Activated naive CD4-positive, alpha-beta T cell treated with anti-CD3 and anti-CD28 coated beads, Interleukin-2, amount 10 ng/mL, durations not matched to agents 7 days and 5 days (primary cell): ENCODE measurements at regions not wholly inside any gene's neighbourhood (a gene's known extent, or its start where the extent isn't known, plus 50 kb on each side); places are given as distances from the start of the nearest gene placed in this dataset.
"Not testable (repeated sequence)": the region's sequence is repeated elsewhere in the genome, so short reads cannot be mapped to it uniquely, and the experiment has no call there.

Source experiments
- CTCF ChIA-PET: fragments of 350-600 bp; sonication (Branson Sonifier 250); formaldehyde crosslinking; loops from one replicate; lab custom pipeline; 2021; ENCODE audit warnings: antibody characterized with exemption; lab: Charles Lee
- DNase-seq: peaks from one replicate; pipeline ENCODE4 v3.0.0-alpha.2; 2020
- H3K27ac Mint-ChIP-seq: one replicate; pipeline ENCODE4 v1.8.0; 2021; ENCODE audit warnings: mild to moderate bottlenecking, moderate library complexity, mixed read lengths
- H3K27me3 Mint-ChIP-seq: one replicate; pipeline ENCODE4 v1.8.0; 2021; ENCODE audit warnings: mild to moderate bottlenecking, mixed read lengths
- H3K36me3 Mint-ChIP-seq: one replicate; pipeline ENCODE4 v1.8.0; 2021; ENCODE audit warnings: mixed read lengths
- H3K4me1 Mint-ChIP-seq: one replicate; pipeline ENCODE4 v1.8.0; 2021; ENCODE audit warnings: mixed read lengths
- H3K4me3 Mint-ChIP-seq: one replicate; pipeline ENCODE4 v1.8.0; 2021; ENCODE audit warnings: mild to moderate bottlenecking, moderate library complexity, mixed read lengths
- H3K9me3 Mint-ChIP-seq: one replicate; pipeline ENCODE4 v1.8.0; 2021; ENCODE audit warnings: mixed read lengths

DNA sequence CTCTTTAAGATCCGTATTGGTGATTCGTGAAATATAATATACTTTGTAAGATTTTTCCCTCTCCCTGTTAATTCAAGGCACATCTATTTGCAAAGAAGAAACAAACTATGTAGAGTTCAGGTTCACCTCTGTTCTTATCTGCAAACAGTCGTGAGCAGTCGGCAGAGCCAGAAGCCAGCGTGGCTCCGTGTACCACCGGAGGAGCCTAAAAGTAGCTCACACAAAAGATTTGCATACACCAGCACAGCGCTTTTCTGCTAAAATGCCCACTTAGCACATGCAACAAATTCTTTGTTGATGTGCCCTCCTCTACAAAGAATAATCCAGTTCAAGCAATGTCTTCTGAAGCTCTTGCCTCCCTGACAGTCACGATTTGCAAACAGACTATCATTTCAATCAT lies 416.0 kb upstream of the TENM3 start:
- H3K36me3 Mint-ChIP-seq = no peaks in the 10 kb centered on the region
- no peaks in the 10 kb centered on the region for H3K27me3 Mint-ChIP-seq
- CTCF ChIA-PET = no interaction called here
- DNase-seq = no peak
- no peak overlapping the region for H3K27ac Mint-ChIP-seq
- H3K4me3 Mint-ChIP-seq = no peak overlapping the region
- no peaks in the 10 kb centered on the region for H3K4me1 Mint-ChIP-seq
- peaks cover 2% of the 10 kb centered on the region for H3K9me3 Mint-ChIP-seq

- no peaks in the 10 kb centered on the region for H3K4me1 Mint-ChIP-seq
- H3K27ac Mint-ChIP-seq = no peak overlapping the region
- CTCF ChIA-PET = no interaction called here
- no peaks in the 10 kb centered on the region for H3K27me3 Mint-ChIP-seq
- H3K36me3 Mint-ChIP-seq = no peaks in the 10 kb centered on the region
- DNase-seq = no peak
- no peak overlapping the region for H3K4me3 Mint-ChIP-seq
- H3K9me3 Mint-ChIP-seq = peaks cover 2% of the 10 kb centered on the region
These were observed 412.7 kb upstream of the TENM3 start for GRCh38 chr4:181830404-181831035.

- Mint-ChIP-seq H3K27me3 (no peaks in the 10 kb centered on the region), H3K4me1 (no peaks in the 10 kb centered on the region), H3K9me3 (peaks cover 2% of the 10 kb centered on the region), H3K4me3 (no peak overlapping the region), H3K27ac (no peak overlapping the region), H3K36me3 (no peaks in the 10 kb centered on the region)
- no peak for DNase-seq
- CTCF ChIA-PET = no interaction called here
These were observed 409.1 kb upstream of the TENM3 start for GRCh38 chr4:181834071-181834470.

GRCh38 chr4:181835348-181835747 lies 407.9 kb upstream of the TENM3 start:
- no peaks in the 10 kb centered on the region for H3K4me1 Mint-ChIP-seq
- H3K27me3 Mint-ChIP-seq = no peaks in the 10 kb centered on the region
- H3K9me3 Mint-ChIP-seq = peaks cover 2% of the 10 kb centered on the region
- no peaks in the 10 kb centered on the region for H3K36me3 Mint-ChIP-seq
- CTCF ChIA-PET = no interaction called here
- H3K27ac Mint-ChIP-seq = no peak overlapping the region
- no peak for DNase-seq
- no peak overlapping the region for H3K4me3 Mint-ChIP-seq

- no peak for DNase-seq
- CTCF ChIA-PET = no interaction called here
- Mint-ChIP-seq H3K27me3 (no peaks in the 10 kb centered on the region), H3K27ac (no peak overlapping the region), H3K4me3 (no peak overlapping the region), H3K9me3 (peaks cover 2% of the 10 kb centered on the region), H3K36me3 (no peaks in the 10 kb centered on the region), H3K4me1 (no peaks in the 10 kb centered on the region)
These were observed 404.9 kb upstream of the TENM3 start for GRCh38 chr4:181838253-181838652.

DNA sequence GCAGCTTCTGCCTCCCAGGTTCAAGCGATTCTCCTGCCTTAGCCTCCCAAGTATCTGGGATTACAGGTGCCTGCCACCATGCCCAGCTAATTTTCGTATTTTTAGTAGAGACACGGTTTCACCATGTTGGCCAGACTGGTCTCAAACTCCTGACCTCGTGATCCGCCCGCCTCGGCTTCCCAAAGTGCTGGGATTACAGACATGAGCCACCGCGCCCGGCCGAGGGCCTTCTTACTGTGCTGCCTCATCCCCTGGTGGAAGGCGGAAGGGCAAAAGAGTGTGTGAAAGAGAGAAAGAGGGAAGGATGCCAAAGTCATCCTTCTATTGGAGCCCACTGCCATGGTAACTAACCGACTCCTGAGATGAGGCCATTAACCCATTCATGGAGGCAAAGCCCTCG lies 399.4 kb upstream of the TENM3 start:
- H3K27me3 Mint-ChIP-seq, H3K27ac Mint-ChIP-seq, DNase-seq, H3K4me3 Mint-ChIP-seq, H3K9me3 Mint-ChIP-seq, H3K4me1 Mint-ChIP-seq, H3K36me3 Mint-ChIP-seq, CTCF ChIA-PET: not testable (repeated sequence)

DNA sequence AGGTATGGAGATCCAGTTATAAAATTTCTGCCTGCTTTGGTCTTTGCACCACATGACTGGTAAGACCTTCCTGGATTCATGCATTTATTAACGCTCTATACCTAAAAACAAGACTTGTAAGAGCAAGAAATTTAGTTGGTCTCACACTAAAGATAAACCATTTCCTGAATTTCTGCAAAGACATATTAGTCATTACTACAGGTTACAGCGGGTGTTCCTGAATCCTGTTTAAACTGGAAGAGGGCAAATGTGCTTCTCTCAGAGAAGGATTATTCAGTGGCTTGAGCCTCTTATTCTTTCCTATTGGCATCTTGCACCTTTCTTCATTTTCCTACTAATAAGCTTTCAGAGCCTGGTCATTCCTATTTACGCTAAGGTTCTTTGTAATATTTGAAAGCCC lies 397.6 kb upstream of the TENM3 start:
- no peaks in the 10 kb centered on the region for H3K36me3 Mint-ChIP-seq
- CTCF ChIA-PET = no interaction called here
- H3K27ac Mint-ChIP-seq = no peak overlapping the region
- DNase-seq = no peak
- no peaks in the 10 kb centered on the region for H3K9me3 Mint-ChIP-seq
- no peaks in the 10 kb centered on the region for H3K27me3 Mint-ChIP-seq
- no peak overlapping the region for H3K4me3 Mint-ChIP-seq
- H3K4me1 Mint-ChIP-seq = no peaks in the 10 kb centered on the region

- no peaks in the 10 kb centered on the region for H3K36me3 Mint-ChIP-seq
- no peak for DNase-seq
- H3K9me3 Mint-ChIP-seq = peaks cover 5% of the 10 kb centered on the region
- H3K4me1 Mint-ChIP-seq = no peaks in the 10 kb centered on the region
- H3K4me3 Mint-ChIP-seq = no peak overlapping the region
- H3K27ac Mint-ChIP-seq = no peak overlapping the region
- H3K27me3 Mint-ChIP-seq = no peaks in the 10 kb centered on the region
- CTCF ChIA-PET = no interaction called here
These were observed 396.3 kb upstream of the TENM3 start for GRCh38 chr4:181846934-181847333.

GRCh38 chr4:181848357-181848756 lies 394.8 kb upstream of the TENM3 start:
- CTCF ChIA-PET = no interaction called here
- DNase-seq = no peak
- Mint-ChIP-seq H3K27me3 (no peaks in the 10 kb centered on the region), H3K9me3 (peaks cover 5% of the 10 kb centered on the region), H3K36me3 (no peaks in the 10 kb centered on the region), H3K4me3 (no peak overlapping the region), H3K27ac (no peak overlapping the region), H3K4me1 (no peaks in the 10 kb centered on the region)

DNA sequence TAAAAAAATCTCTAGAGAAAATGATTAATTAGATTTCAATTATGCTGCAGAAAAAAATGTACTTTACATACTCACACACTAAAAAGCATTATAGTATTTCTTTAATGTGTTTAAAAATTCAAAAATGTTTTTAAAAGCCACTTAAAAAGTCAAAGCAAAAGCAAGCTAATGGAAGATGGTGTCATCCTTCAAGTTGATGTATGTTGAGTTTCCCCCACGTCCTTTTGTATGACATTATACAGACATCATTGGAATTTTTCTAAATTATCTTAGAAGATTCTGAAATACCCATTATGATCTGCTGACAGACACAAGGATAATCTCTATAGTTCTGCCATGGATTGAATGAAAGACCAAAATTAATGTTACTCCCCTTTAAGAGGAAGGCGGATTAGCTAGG lies 393.7 kb upstream of the TENM3 start:
- Mint-ChIP-seq H3K27ac (no peak overlapping the region), H3K9me3 (peaks cover 5% of the 10 kb centered on the region), H3K36me3 (no peaks in the 10 kb centered on the region), H3K27me3 (no peaks in the 10 kb centered on the region), H3K4me1 (no peaks in the 10 kb centered on the region), H3K4me3 (no peak overlapping the region)
- no peak for DNase-seq
- CTCF ChIA-PET = no interaction called here

DNA sequence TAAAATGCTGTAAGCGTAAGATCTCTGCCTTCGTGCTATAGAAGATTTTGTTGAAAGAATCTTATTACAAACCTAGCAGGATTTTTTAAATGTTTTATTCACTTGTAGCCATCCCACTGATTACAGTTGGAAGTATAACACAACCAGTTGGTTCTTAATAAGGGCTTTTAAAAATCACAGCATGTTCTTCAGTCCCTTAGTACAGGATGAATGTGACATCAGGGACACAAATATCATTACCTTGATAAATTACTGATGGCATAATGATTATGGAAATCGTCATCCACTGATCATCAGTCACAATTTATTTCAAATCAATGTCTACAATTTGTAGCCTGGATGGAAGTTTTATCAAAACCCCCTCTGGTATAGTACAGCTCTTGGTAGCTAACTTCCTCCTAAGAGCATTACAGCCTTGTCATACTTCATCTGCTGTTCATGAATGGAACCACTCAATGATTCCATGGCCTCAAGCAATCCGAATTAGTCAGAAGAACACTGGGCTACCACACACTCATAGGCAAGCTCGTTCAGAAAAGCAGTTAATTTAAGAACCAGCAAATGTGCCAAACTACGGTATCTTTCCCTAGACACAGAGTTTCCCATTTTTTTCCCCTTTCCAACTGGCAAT lies 389.2 kb upstream of the TENM3 start:
- H3K27me3 Mint-ChIP-seq = no peaks in the 10 kb centered on the region
- CTCF ChIA-PET = no interaction called here
- no peak for DNase-seq
- H3K9me3 Mint-ChIP-seq = peaks cover 16% of the 10 kb centered on the region
- no peaks in the 10 kb centered on the region for H3K4me1 Mint-ChIP-seq
- no peak overlapping the region for H3K4me3 Mint-ChIP-seq
- H3K27ac Mint-ChIP-seq = no peak overlapping the region
- no peaks in the 10 kb centered on the region for H3K36me3 Mint-ChIP-seq

- no peak overlapping the region for H3K4me3 Mint-ChIP-seq
- no peaks in the 10 kb centered on the region for H3K4me1 Mint-ChIP-seq
These were observed 387.9 kb upstream of the TENM3 start for GRCh38 chr4:181855307-181855706.

DNA sequence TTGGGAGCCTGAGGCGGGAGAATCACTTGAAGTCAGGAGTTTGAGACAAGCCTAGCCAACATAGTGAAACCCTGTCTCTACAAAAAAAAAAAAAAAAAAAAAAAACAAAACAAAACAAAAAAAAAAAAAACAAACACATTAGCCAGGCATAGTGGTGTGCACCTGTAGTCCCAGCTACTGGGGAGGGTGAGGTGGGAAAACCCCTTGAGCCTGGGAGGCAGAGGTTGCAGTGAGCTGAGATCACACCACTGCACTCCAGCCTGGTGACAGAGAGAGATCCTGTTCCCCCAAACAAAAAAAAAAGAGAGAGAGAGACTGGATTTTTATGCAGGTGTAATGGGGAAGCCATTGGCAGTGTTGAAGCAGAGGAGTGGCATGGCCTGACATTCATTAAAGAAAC lies 385.7 kb upstream of the TENM3 start:
- H3K4me1 Mint-ChIP-seq, DNase-seq, H3K36me3 Mint-ChIP-seq, H3K27me3 Mint-ChIP-seq, H3K27ac Mint-ChIP-seq, CTCF ChIA-PET, H3K4me3 Mint-ChIP-seq: not testable (repeated sequence)
- peaks cover 12% of the 10 kb centered on the region for H3K9me3 Mint-ChIP-seq

More at GRCh38 chr4:181855307-181855706, 387.9 kb upstream of the TENM3 start:
- CTCF ChIA-PET = no interaction called here
- DNase-seq = no peak
- no peaks in the 10 kb centered on the region for H3K36me3 Mint-ChIP-seq
- H3K9me3 Mint-ChIP-seq = peaks cover 16% of the 10 kb centered on the region
- no peak overlapping the region for H3K27ac Mint-ChIP-seq
- no peaks in the 10 kb centered on the region for H3K27me3 Mint-ChIP-seq

- Mint-ChIP-seq H3K27me3 (no peaks in the 10 kb centered on the region), H3K27ac (no peak overlapping the region), H3K4me3 (no peak overlapping the region), H3K36me3 (no peaks in the 10 kb centered on the region), H3K9me3 (peaks cover 12% of the 10 kb centered on the region), H3K4me1 (no peaks in the 10 kb centered on the region)
- DNase-seq = no peak
- CTCF ChIA-PET = no interaction called here
These were observed 384.5 kb upstream of the TENM3 start for GRCh38 chr4:181858741-181859140.

DNA sequence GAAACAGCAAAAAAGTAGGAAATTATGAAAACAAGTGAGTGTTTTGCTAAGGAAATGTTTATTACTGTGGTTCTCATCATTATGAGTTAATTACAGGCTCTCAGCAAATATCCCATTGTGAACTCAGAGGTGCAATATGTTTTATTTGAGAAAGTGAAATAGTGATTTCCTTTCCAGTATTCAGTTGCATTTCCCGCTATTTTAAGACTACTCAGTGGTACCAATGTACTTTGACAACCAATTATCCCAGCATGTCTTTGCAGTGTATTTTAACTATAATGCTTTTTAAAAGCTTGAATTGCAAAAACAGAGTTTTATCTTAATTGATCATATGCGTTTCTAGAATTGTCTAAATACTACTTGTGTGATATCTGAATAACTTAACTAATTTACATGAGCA lies 383.8 kb upstream of the TENM3 start:
- CTCF ChIA-PET = no interaction called here
- H3K4me3 Mint-ChIP-seq = no peak overlapping the region

More for the DNA sequence above, 383.8 kb upstream of the TENM3 start:
- Mint-ChIP-seq H3K9me3 (peaks cover 12% of the 10 kb centered on the region), H3K27me3 (no peaks in the 10 kb centered on the region), H3K4me1 (no peaks in the 10 kb centered on the region), H3K36me3 (no peaks in the 10 kb centered on the region), H3K27ac (no peak overlapping the region)
- DNase-seq = no peak
